HepG2 (cell line): ENCODE measurements at regions not wholly inside any gene's neighbourhood (a gene's known extent, or its start where the extent isn't known, plus 50 kb on each side); places are given as distances from the start of the nearest gene placed in this dataset.

Source experiments
- CAMTA2 ChIP-seq: sonication (generic); formaldehyde crosslinking; IDR thresholded peaks from 2 replicates; pipeline ENCODE4 v1.4.0; 2020; ENCODE audit warnings: mild to moderate bottlenecking, missing genetic modification reagents, borderline replicate concordance
- E2F5 ChIP-seq: sonication (generic); formaldehyde crosslinking; conservative IDR thresholded peaks from 2 replicates; pipeline ENCODE4 v1.4.0; 2020; ENCODE audit warnings: missing genetic modification reagents
- EZH2 ChIP-seq: conservative IDR thresholded peaks from 2 replicates; pipeline ENCODE4 v1.6.1; 2012; ENCODE audit warnings: mild to moderate bottlenecking, low read depth, low read length, moderate library complexity
- GATA4 ChIP-seq: sonication (generic); IDR thresholded peaks from 2 replicates; pipeline ENCODE4 v1.6.1; 2016; ENCODE audit warnings: antibody characterized with exemption, low read depth, borderline replicate concordance
- HMG20A ChIP-seq: IDR thresholded peaks from 2 replicates; pipeline ENCODE4 v1.6.1; 2016; ENCODE audit warnings: borderline replicate concordance
- HNF4A ChIP-seq: sonication (generic); formaldehyde crosslinking; IDR thresholded peaks from 2 replicates; pipeline ENCODE4 v1.4.0; 2020; ENCODE audit warnings: missing genetic modification reagents
- KMT2A ChIP-seq: sonication (generic); formaldehyde crosslinking; IDR thresholded peaks from 2 replicates; pipeline ENCODE4 v1.4.0; 2020; ENCODE audit warnings: missing genetic modification reagents
- MAFK ChIP-seq, 2 experiments: IDR thresholded peaks in 1 of 2; conservative IDR thresholded peaks in 1 of 2; 2 replicates each; pipeline ENCODE4 v1.6.1; 2011; ENCODE audit warnings: improper control_type of control experiment in 2 of 2, low read length in 2 of 2
- MTF1 ChIP-seq: sonication (generic); formaldehyde crosslinking; IDR thresholded peaks from 2 replicates; pipeline ENCODE4 v1.5.0; 2020; ENCODE audit warnings: missing genetic modification reagents
- RFXAP ChIP-seq: sonication (generic); formaldehyde crosslinking; IDR thresholded peaks from 2 replicates; pipeline ENCODE4 v1.4.0; 2020; ENCODE audit warnings: missing genetic modification reagents, borderline replicate concordance
- SNAPC4 ChIP-seq: sonication (generic); formaldehyde crosslinking; IDR thresholded peaks from 2 replicates; pipeline ENCODE4 v1.4.0; 2020; ENCODE audit warnings: mild to moderate bottlenecking, missing genetic modification reagents
- ZBED4 ChIP-seq: sonication (generic); formaldehyde crosslinking; IDR thresholded peaks from 2 replicates; pipeline ENCODE4 v1.4.0; 2020; ENCODE audit warnings: missing genetic modification reagents, borderline replicate concordance
- ZBTB21 ChIP-seq: sonication (generic); formaldehyde crosslinking; IDR thresholded peaks from 2 replicates; pipeline ENCODE4 v1.4.0; 2020; ENCODE audit warnings: missing genetic modification reagents
- ZMYM4 ChIP-seq: sonication (generic); formaldehyde crosslinking; IDR thresholded peaks from 2 replicates; pipeline ENCODE4 v1.8.1; 2023; ENCODE audit warnings: mild to moderate bottlenecking, missing genetic modification reagents
- ZNF224 ChIP-seq: sonication (generic); formaldehyde crosslinking; IDR thresholded peaks from 2 replicates; pipeline ENCODE4 v1.5.0; 2020; ENCODE audit warnings: mild to moderate bottlenecking, missing genetic modification reagents
- ZNF580 ChIP-seq: IDR thresholded peaks from 2 replicates; pipeline ENCODE4 v1.6.1; 2016; ENCODE audit warnings: low read depth, borderline replicate concordance
- ZNF75D ChIP-seq: sonication (generic); formaldehyde crosslinking; IDR thresholded peaks from 2 replicates; pipeline ENCODE4 v1.8.1; 2023; ENCODE audit warnings: missing genetic modification reagents, mild to moderate bottlenecking, borderline replicate concordance
- ZNF768 ChIP-seq: sonication (generic); formaldehyde crosslinking; IDR thresholded peaks from 2 replicates; pipeline ENCODE4 v1.4.0; 2020; ENCODE audit warnings: missing genetic modification reagents

GRCh38 chr16:10322723-10323527, 62.9 kb upstream of the ATF7IP2 start (continued):
- TF ChIP-seq GATA4 (peak; percentile 86; the same call in 1 of the 2 replicates), HNF4A (CRISPR knock-in tag) (peak; percentile 66), SNAPC4 (no peak), ZBTB21 (CRISPR knock-in tag) (no peak), ZBED4 (CRISPR knock-in tag) (peak; percentile 31; the same call in 1 of the 2 replicates), RFXAP (CRISPR knock-in tag) (no peak; the same call in 1 of the 2 replicates), MAFK (conservative IDR thresholded peaks at IDR 0.05 in 1 of 2, IDR thresholded peaks at IDR 0.05 in 1 of 2; ENCODE audit: low read length in 2 of 2) (no peak), EZH2 (no peak), HMG20A (peak; percentile 69; the same call in 1 of the 2 replicates), ZNF580 (peak; percentile 80), MTF1 (0 out of 2 replicates have a peak, but pooled peaks have one; percentile 17), ZNF75D (CRISPR knock-in tag) (no peak), E2F5 (CRISPR knock-in tag) (no peak), ZMYM4 (CRISPR knock-in tag) (peak; percentile 88), KMT2A (no peak), CAMTA2 (CRISPR knock-in tag) (no peak), ZNF224 (CRISPR knock-in tag) (no peak), ZNF768 (CRISPR knock-in tag) (no peak)
